ENCODE measurements at regions not wholly inside any gene's neighbourhood (a gene's known extent, or its start where the extent isn't known, plus 50 kb on each side); places are given as distances from the start of the nearest gene placed in this dataset.
"Not testable (repeated sequence)": the region's sequence is repeated elsewhere in the genome, so short reads cannot be mapped to it uniquely, and the experiment has no call there.

- Mint-ChIP-seq H3K4me1 (ENCODE audit: unreplicated experiment) (no peaks in the 10 kb centered on the region), H3K27me3 (ENCODE audit: unreplicated experiment) (no peaks in the 10 kb centered on the region), H3K4me3 (ENCODE audit: unreplicated experiment) (no peak overlapping the region), H3K27ac (ENCODE audit: unreplicated experiment) (no peak overlapping the region), H3K36me3 (ENCODE audit: unreplicated experiment) (peaks cover 8% of the 10 kb centered on the region), H3K9me3 (ENCODE audit: unreplicated experiment) (peaks cover 31% of the 10 kb centered on the region)
- DNase-seq (ENCODE audit: extremely low spot score, unreplicated experiment): no peak
- no peak for TF ChIP-seq CTCF (IDR thresholded peaks at IDR 0.05)
These were observed 320.8 kb downstream of the PTPRC start for GRCh38 chr1:198959676-198960075.

GRCh38 chr1:198963796-198964195 lies 325.0 kb downstream of the PTPRC start:
- H3K4me1 Mint-ChIP-seq (ENCODE audit: unreplicated experiment); H3K36me3 Mint-ChIP-seq (ENCODE audit: unreplicated experiment); H3K27ac Mint-ChIP-seq (ENCODE audit: unreplicated experiment); DNase-seq (ENCODE audit: extremely low spot score, unreplicated experiment); H3K27me3 Mint-ChIP-seq (ENCODE audit: unreplicated experiment); H3K4me3 Mint-ChIP-seq (ENCODE audit: unreplicated experiment): not testable (repeated sequence)
- H3K9me3 Mint-ChIP-seq (ENCODE audit: unreplicated experiment): peaks cover 25% of the 10 kb centered on the region

GRCh38 chr1:198966519-198966918 lies 327.7 kb downstream of the PTPRC start:
- Mint-ChIP-seq H3K27me3 (ENCODE audit: unreplicated experiment) (no peaks in the 10 kb centered on the region), H3K36me3 (ENCODE audit: unreplicated experiment) (peaks cover 2% of the 10 kb centered on the region), H3K4me3 (ENCODE audit: unreplicated experiment) (no peak overlapping the region), H3K9me3 (ENCODE audit: unreplicated experiment) (peaks cover 22% of the 10 kb centered on the region), H3K27ac (ENCODE audit: unreplicated experiment) (no peak overlapping the region), H3K4me1 (ENCODE audit: unreplicated experiment) (peaks cover 2% of the 10 kb centered on the region)
- no peak for TF ChIP-seq CTCF (IDR thresholded peaks at IDR 0.05)
- no peak for DNase-seq (ENCODE audit: extremely low spot score, unreplicated experiment)

GRCh38 chr1:198967566-198967965 lies 328.7 kb downstream of the PTPRC start:
- TF ChIP-seq CTCF (IDR thresholded peaks at IDR 0.05): no peak
- no peak for DNase-seq (ENCODE audit: extremely low spot score, unreplicated experiment)
- H3K9me3 Mint-ChIP-seq (ENCODE audit: unreplicated experiment): peaks cover 22% of the 10 kb centered on the region
- no peak overlapping the region for H3K27ac Mint-ChIP-seq (ENCODE audit: unreplicated experiment)
- H3K4me1 Mint-ChIP-seq (ENCODE audit: unreplicated experiment): peaks cover 2% of the 10 kb centered on the region
- peaks cover 2% of the 10 kb centered on the region for H3K36me3 Mint-ChIP-seq (ENCODE audit: unreplicated experiment)
- H3K27me3 Mint-ChIP-seq (ENCODE audit: unreplicated experiment): no peaks in the 10 kb centered on the region
- H3K4me3 Mint-ChIP-seq (ENCODE audit: unreplicated experiment): no peak overlapping the region

- DNase-seq (ENCODE audit: extremely low spot score, unreplicated experiment): no peak
- TF ChIP-seq CTCF (IDR thresholded peaks at IDR 0.05): no peak
- H3K36me3 Mint-ChIP-seq (ENCODE audit: unreplicated experiment): no peaks in the 10 kb centered on the region
- no peak overlapping the region for H3K27ac Mint-ChIP-seq (ENCODE audit: unreplicated experiment)
- peaks cover 2% of the 10 kb centered on the region for H3K4me1 Mint-ChIP-seq (ENCODE audit: unreplicated experiment)
- H3K27me3 Mint-ChIP-seq (ENCODE audit: unreplicated experiment): no peaks in the 10 kb centered on the region
- H3K9me3 Mint-ChIP-seq (ENCODE audit: unreplicated experiment): peaks cover 9% of the 10 kb centered on the region
- H3K4me3 Mint-ChIP-seq (ENCODE audit: unreplicated experiment): no peak overlapping the region
These were observed 330.0 kb downstream of the PTPRC start for GRCh38 chr1:198968866-198969265.

GRCh38 chr1:198969981-198970380 lies 331.1 kb downstream of the PTPRC start:
- Mint-ChIP-seq H3K27me3 (ENCODE audit: unreplicated experiment) (no peaks in the 10 kb centered on the region), H3K4me3 (ENCODE audit: unreplicated experiment) (no peak overlapping the region), H3K9me3 (ENCODE audit: unreplicated experiment) (peaks cover 4% of the 10 kb centered on the region), H3K4me1 (ENCODE audit: unreplicated experiment) (peaks cover 2% of the 10 kb centered on the region), H3K36me3 (ENCODE audit: unreplicated experiment) (no peaks in the 10 kb centered on the region), H3K27ac (ENCODE audit: unreplicated experiment) (no peak overlapping the region)
- no peak for DNase-seq (ENCODE audit: extremely low spot score, unreplicated experiment)
- no peak for TF ChIP-seq CTCF (IDR thresholded peaks at IDR 0.05)
